Neutrophil (primary cell): ENCODE measurements at regions not wholly inside any gene's neighbourhood (a gene's known extent, or its start where the extent isn't known, plus 50 kb on each side); places are given as distances from the start of the nearest gene placed in this dataset.

ENCODE experiments used
- H3K27ac ChIP-seq: fragments of 200-600 bp; sonication (generic); 2 replicates; pipeline ENCODE4 v1.5.1; 2016; ENCODE audit warnings: mild to moderate bottlenecking, moderate library complexity
- H3K27me3 ChIP-seq: fragments of 200-600 bp; sonication (generic); 2 replicates; pipeline ENCODE4 v1.6.0; 2016; ENCODE audit warnings: mild to moderate bottlenecking
- H3K36me3 ChIP-seq: fragments of 200-600 bp; sonication (generic); 2 replicates; pipeline ENCODE4 v1.5.1; 2017
- H3K4me1 ChIP-seq, 2 experiments: fragments of 200-600 bp in 1 of 2; sonication (generic) in 1 of 2; 1 replicate in 1 of 2; 2 replicates in 1 of 2; pipeline versions ENCODE4 v1.5.1 to v1.6.1; 2013 to 2016; ENCODE audit warnings: low read depth in 1 of 2, low read length in 1 of 2, mild to moderate bottlenecking in 1 of 2, moderate library complexity in 1 of 2; ENCODE audit not compliant: control insufficient read depth in 1 of 2, insufficient read depth in 1 of 2
- H3K4me3 ChIP-seq, 2 experiments: fragments of 200-600 bp in 1 of 2; sonication (generic) in 1 of 2; 1 replicate in 1 of 2; 2 replicates in 1 of 2; pipeline ENCODE4 v1.5.1; 2013 to 2016; ENCODE audit warnings: low read depth in 1 of 2, low read length in 1 of 2, mild to moderate bottlenecking in 1 of 2, moderate library complexity in 1 of 2
- H3K9me3 ChIP-seq: fragments of 200-600 bp; sonication (generic); 2 replicates; pipeline ENCODE4 v1.5.1; 2016
- TF ChIP-seq, protein P1 (sequence below): fragments of 200-600 bp; sonication (generic); IDR thresholded peaks from 2 replicates; pipeline ENCODE4 v1.5.1; 2016; ENCODE audit warnings: antibody characterized with exemption

DNA sequence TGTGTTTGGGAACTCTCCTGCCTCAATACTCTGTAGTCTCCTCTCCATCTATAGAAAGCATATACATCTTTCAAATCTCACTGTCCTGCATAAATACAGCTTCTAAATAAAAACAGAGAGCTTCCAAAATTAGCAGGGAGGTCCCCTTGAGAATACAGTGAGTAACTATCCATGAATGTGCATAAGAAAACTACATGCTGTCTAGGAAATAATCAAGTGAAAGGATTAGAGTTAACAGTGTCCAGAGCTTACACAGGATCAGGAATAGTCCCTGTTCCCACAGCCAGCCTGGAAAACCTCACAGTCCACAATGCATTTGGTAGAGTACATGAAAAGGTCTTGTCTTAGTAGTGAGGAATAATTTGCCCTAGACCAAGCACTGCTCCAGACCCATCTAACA, 123.0 kb upstream of the POU3F2 start:
- Histone ChIP-seq H3K27me3 (peaks cover 2% of the 10 kb centered on the region), H3K4me3 (no peak overlapping the region), H3K36me3 (no peaks in the 10 kb centered on the region), H3K9me3 (no peaks in the 10 kb centered on the region), H3K27ac (no peak overlapping the region), H3K4me1 (no peaks in the 10 kb centered on the region)
- TF ChIP-seq, protein P1, sequence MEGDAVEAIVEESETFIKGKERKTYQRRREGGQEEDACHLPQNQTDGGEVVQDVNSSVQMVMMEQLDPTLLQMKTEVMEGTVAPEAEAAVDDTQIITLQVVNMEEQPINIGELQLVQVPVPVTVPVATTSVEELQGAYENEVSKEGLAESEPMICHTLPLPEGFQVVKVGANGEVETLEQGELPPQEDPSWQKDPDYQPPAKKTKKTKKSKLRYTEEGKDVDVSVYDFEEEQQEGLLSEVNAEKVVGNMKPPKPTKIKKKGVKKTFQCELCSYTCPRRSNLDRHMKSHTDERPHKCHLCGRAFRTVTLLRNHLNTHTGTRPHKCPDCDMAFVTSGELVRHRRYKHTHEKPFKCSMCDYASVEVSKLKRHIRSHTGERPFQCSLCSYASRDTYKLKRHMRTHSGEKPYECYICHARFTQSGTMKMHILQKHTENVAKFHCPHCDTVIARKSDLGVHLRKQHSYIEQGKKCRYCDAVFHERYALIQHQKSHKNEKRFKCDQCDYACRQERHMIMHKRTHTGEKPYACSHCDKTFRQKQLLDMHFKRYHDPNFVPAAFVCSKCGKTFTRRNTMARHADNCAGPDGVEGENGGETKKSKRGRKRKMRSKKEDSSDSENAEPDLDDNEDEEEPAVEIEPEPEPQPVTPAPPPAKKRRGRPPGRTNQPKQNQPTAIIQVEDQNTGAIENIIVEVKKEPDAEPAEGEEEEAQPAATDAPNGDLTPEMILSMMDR = no peak

DNA sequence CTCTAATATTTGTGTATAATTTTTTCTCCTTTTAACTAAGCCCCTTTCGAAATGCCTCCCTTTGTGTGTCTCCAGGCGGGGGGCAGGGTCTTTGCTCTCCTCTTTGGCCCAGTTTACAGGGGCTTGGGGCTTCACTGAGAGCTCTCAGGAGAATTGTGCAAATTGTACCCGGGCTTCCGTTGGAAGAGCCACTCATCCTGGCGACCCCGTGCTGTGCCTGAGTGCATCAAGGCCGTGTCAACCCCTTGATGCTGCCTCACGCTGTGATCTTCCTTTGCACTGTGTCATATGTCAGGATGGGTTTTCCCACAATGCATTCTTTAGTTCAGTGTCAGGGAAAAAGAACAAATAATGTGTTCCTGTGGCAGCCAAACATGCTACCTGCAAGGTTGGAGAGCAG, 118.0 kb upstream of the POU3F2 start:
- TF ChIP-seq, protein P1 = no peak
- Histone ChIP-seq H3K27ac (no peak overlapping the region), H3K36me3 (no peaks in the 10 kb centered on the region), H3K4me3 (no peak overlapping the region), H3K9me3 (no peaks in the 10 kb centered on the region), H3K27me3 (peaks cover 14% of the 10 kb centered on the region), H3K4me1 (no peaks in the 10 kb centered on the region)

GRCh38 chr6:98717322-98717877, 117.0 kb upstream of the POU3F2 start:
- H3K27me3 ChIP-seq = peaks cover 14% of the 10 kb centered on the region
- no peak overlapping the region for H3K4me3 ChIP-seq
- TF ChIP-seq, protein P1 = no peak
- H3K4me1 ChIP-seq = no peaks in the 10 kb centered on the region
- no peaks in the 10 kb centered on the region for H3K9me3 ChIP-seq
- H3K27ac ChIP-seq = no peak overlapping the region
- no peaks in the 10 kb centered on the region for H3K36me3 ChIP-seq

DNA sequence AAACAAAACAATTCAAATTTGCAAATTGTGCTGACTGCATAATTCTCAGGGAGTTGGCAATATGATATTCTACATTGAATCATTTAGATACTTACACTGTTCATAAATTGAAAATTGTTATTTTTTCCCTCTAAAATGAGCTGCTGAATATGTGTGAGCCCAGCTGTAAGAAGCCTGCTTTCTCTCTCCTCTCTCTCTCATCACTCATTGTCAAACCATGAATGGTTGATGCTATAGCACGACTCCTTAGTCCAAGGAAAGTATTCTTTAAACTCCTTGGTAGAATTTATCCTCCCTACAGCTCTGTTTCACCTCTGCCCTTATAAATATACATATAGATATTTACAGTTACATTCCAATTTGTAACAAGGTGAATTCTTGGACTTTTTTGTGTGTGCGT, 116.4 kb upstream of the POU3F2 start:
- Histone ChIP-seq H3K4me3 (no peak overlapping the region), H3K9me3 (no peaks in the 10 kb centered on the region), H3K36me3 (no peaks in the 10 kb centered on the region), H3K27me3 (peaks cover 14% of the 10 kb centered on the region), H3K4me1 (no peaks in the 10 kb centered on the region), H3K27ac (no peak overlapping the region)
- TF ChIP-seq, protein P1 = no peak

GRCh38 chr6:98724537-98724936, 109.8 kb upstream of the POU3F2 start:
- Histone ChIP-seq H3K27me3 (no peaks in the 10 kb centered on the region), H3K36me3 (no peaks in the 10 kb centered on the region), H3K4me1 (no peaks in the 10 kb centered on the region), H3K27ac (no peak overlapping the region), H3K4me3 (no peak overlapping the region), H3K9me3 (no peaks in the 10 kb centered on the region)
- TF ChIP-seq, protein P1 = no peak

DNA sequence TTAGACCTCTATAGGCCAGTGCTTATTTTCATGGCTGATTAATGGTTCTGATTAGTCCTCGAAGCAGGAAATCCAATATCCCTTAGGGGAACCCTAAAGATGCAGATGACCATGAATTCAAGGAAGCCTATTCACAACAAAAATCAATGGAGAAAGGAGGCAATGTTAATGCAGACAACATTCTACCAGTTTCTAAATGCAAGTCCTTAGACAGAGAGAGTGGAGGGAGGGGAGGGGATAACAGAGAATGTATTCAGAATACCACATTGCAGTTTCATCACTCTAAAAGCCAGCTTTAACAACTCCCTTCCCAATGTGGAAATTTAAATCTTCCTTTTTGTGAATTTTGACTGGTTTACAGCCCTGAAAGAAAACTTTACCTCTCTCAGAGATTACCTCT, 87.1 kb upstream of the POU3F2 start:
- no peak overlapping the region for H3K27ac ChIP-seq
- TF ChIP-seq, protein P1 = no peak
- no peak overlapping the region for H3K4me3 ChIP-seq
- H3K36me3 ChIP-seq = no peaks in the 10 kb centered on the region
- no peaks in the 10 kb centered on the region for H3K4me1 ChIP-seq
- H3K9me3 ChIP-seq = no peaks in the 10 kb centered on the region
- no peaks in the 10 kb centered on the region for H3K27me3 ChIP-seq
